HCT116 (cell line): ENCODE measurements at regions not wholly inside any gene's neighbourhood (a gene's known extent, or its start where the extent isn't known, plus 50 kb on each side); places are given as distances from the start of the nearest gene placed in this dataset.

Experiments
- ATAC-seq: fragments of 200-7000 bp; cut with Tn5 transposase; 2 replicates; pipeline ENCODE4 v1.9.1; 2020; ENCODE audit warnings: mild to moderate bottlenecking, moderate library complexity
- BruUV-seq: library from RNA; stranded (reverse); fragments of 400-500 nt; replicated peaks from 2 replicates; lab custom pipeline; 2021; lab: Mats Ljungman, UMichigan
- CTCF ChIA-PET: fragments of 300-600 bp; sonication (Branson Sonifier 250); formaldehyde crosslinking; loops from one replicate; lab custom pipeline; 2021; ENCODE audit warnings: antibody characterized with exemption; lab: Charles Lee
- POLR2A ChIA-PET: fragments of 300-600, 350-600 bp; sonication (Branson Sonifier 250); formaldehyde crosslinking; loops from one replicate; lab custom pipeline; 2021; ENCODE audit warnings: antibody characterized with exemption; lab: Charles Lee
- RAD21 ChIA-PET, 2 experiments: fragments of 300-600 bp; sonication (Branson Sonifier 250); formaldehyde crosslinking; loops; one replicate each; lab custom pipeline; 2023; ENCODE audit warnings: low total read pairs in 2 of 2; ENCODE audit not compliant: uncharacterized antibody in 2 of 2, unreplicated experiment in 2 of 2, low non-redundant PET in 1 of 2; lab: Charles Lee
- DNase-seq: peaks from one replicate; pipeline ENCODE4 v3.0.0-alpha.2; 2010; ENCODE audit warnings: low read depth, low spot score
- H2AFZ ChIP-seq: fragments of 200-600 bp; shearing (Covaris generic), sonication (generic); 2 replicates; pipeline ENCODE4 v1.6.1; 2017; ENCODE audit warnings: low read depth, mixed run types, mixed read lengths, antibody characterized with exemption, low read length; ENCODE audit not compliant: poor library complexity, severe bottlenecking
- H3K27ac ChIP-seq: 2 replicates; pipeline ENCODE4 v1.5.1; 2012; ENCODE audit warnings: low read depth, low read length
- H3K27me3 ChIP-seq: fragments of 200-600 bp; sonication (generic); 2 replicates; pipeline ENCODE4 v1.6.1; 2016; ENCODE audit warnings: mixed run types, low read length, mixed read lengths; ENCODE audit not compliant: insufficient read depth
- H3K36me3 ChIP-seq, 2 experiments: fragments of 200-500 bp in 1 of 2; fragments of 200-600 bp in 1 of 2; sonication (Bioruptor generic) in 1 of 2; sonication (generic) in 1 of 2; 2 replicates each; pipeline versions ENCODE4 v1.5.1 to v1.6.1; 2014 to 2016; ENCODE audit warnings: low read length in 2 of 2, inconsistent platforms in 1 of 2, mixed read lengths in 1 of 2, mixed run types in 1 of 2; ENCODE audit not compliant: insufficient read depth in 2 of 2, control insufficient read depth in 1 of 2
- H3K4me1 ChIP-seq, 2 experiments: fragments of 200-600 bp in 1 of 2; sonication (generic) in 1 of 2; 2 replicates each; pipeline versions ENCODE4 v1.5.1 to v1.6.1; 2012 to 2017; ENCODE audit warnings: low read length in 2 of 2, inconsistent platforms in 1 of 2, mild to moderate bottlenecking in 1 of 2, mixed read lengths in 1 of 2, mixed run types in 1 of 2, moderate library complexity in 1 of 2; ENCODE audit not compliant: insufficient read depth in 2 of 2, control insufficient read depth in 1 of 2
- H3K4me2 ChIP-seq: fragments of 200-600 bp; sonication (generic); 2 replicates; pipeline ENCODE4 v1.6.1; 2017; ENCODE audit warnings: mixed run types, low read length, mixed read lengths
- H3K4me3 ChIP-seq, 2 experiments: fragments of 200-600 bp in 1 of 2; sonication (generic) in 1 of 2; replicated peaks in 1 of 2; 2 replicates each; pipeline ENCODE4 v1.5.1; 2011 to 2016; ENCODE audit warnings: low read length in 2 of 2, control low read depth in 1 of 2, low read depth in 1 of 2, mild to moderate bottlenecking in 1 of 2, mixed read lengths in 1 of 2, mixed run types in 1 of 2
- H3K79me2 ChIP-seq: fragments of 200-600 bp; sonication (generic); 2 replicates; pipeline ENCODE4 v1.6.1; 2017; ENCODE audit warnings: mild to moderate bottlenecking, mixed run types, low read length, moderate library complexity, mixed read lengths; ENCODE audit not compliant: insufficient read depth
- H3K9ac ChIP-seq: fragments of 200-600 bp; sonication (generic); 2 replicates; pipeline ENCODE4 v1.6.1; 2016; ENCODE audit warnings: low read length, mixed read lengths
- H3K9me2 ChIP-seq: fragments of 200-600 bp; sonication (generic), shearing (Covaris generic); 2 replicates; pipeline ENCODE4 v1.6.1; 2017; ENCODE audit warnings: mixed run types, mild to moderate bottlenecking, moderate library complexity; ENCODE audit not compliant: insufficient read depth
- H3K9me3 ChIP-seq, 2 experiments: fragments of 200-500 bp in 1 of 2; fragments of 200-600 bp in 1 of 2; sonication (Bioruptor generic) in 1 of 2; sonication (generic) in 1 of 2; 2 replicates each; pipeline ENCODE4 v1.6.1; 2014 to 2017; ENCODE audit warnings: low read length in 2 of 2, mixed read lengths in 2 of 2, inconsistent platforms in 1 of 2, low read depth in 1 of 2, mild to moderate bottlenecking in 1 of 2, mixed run types in 1 of 2, moderate library complexity in 1 of 2; ENCODE audit not compliant: control insufficient read depth in 1 of 2, insufficient read depth in 1 of 2
- H4K20me1 ChIP-seq: fragments of 200-600 bp; sonication (generic), shearing (Covaris generic); 2 replicates; pipeline ENCODE4 v1.6.1; 2017; ENCODE audit warnings: mixed run types, mild to moderate bottlenecking, moderate library complexity; ENCODE audit not compliant: insufficient read depth
- CBX3 ChIP-seq: IDR thresholded peaks from 2 replicates; pipeline ENCODE4 v1.6.1; 2012; ENCODE audit warnings: low read depth
- CEBPB ChIP-seq: IDR thresholded peaks from 2 replicates; pipeline ENCODE4 v1.6.1; 2012; ENCODE audit warnings: low read depth
- EGR1 ChIP-seq: IDR thresholded peaks from 2 replicates; pipeline ENCODE4 v1.6.1; 2012; ENCODE audit warnings: low read depth
- ELF1 ChIP-seq: IDR thresholded peaks from 2 replicates; pipeline ENCODE4 v1.6.1; 2012; ENCODE audit warnings: low read depth, borderline replicate concordance
- EZH2phosphoT487 ChIP-seq: fragments of 200-600 bp; IDR thresholded peaks from 2 replicates; pipeline ENCODE4 v1.6.1; 2018; ENCODE audit warnings: antibody characterized with exemption, borderline replicate concordance
- POLR2A ChIP-seq: IDR thresholded peaks from 2 replicates; pipeline ENCODE4 v1.7.0; 2011; ENCODE audit warnings: borderline replicate concordance; ENCODE audit not compliant: insufficient read depth, insufficient read length; ENCODE audit errors: extremely low read depth
- POLR2AphosphoS5 ChIP-seq: IDR thresholded peaks from 2 replicates; pipeline ENCODE4 v1.6.1; 2011; ENCODE audit warnings: mild to moderate bottlenecking, low read depth, low read length, moderate library complexity
- RAD21 ChIP-seq: IDR thresholded peaks from 2 replicates; pipeline ENCODE4 v1.6.1; 2012; ENCODE audit warnings: low read depth, mild to moderate bottlenecking
- SIN3A ChIP-seq: IDR thresholded peaks from 2 replicates; pipeline ENCODE4 v1.6.1; 2012; ENCODE audit warnings: low read depth
- SP1 ChIP-seq: IDR thresholded peaks from 2 replicates; pipeline ENCODE4 v1.6.1; 2012; ENCODE audit warnings: low read depth
- SRF ChIP-seq: IDR thresholded peaks from 2 replicates; pipeline ENCODE4 v1.6.1; 2012; ENCODE audit warnings: low read depth
- YY1 ChIP-seq: IDR thresholded peaks from 2 replicates; pipeline ENCODE4 v1.6.1; 2011; ENCODE audit warnings: low read length, low read depth, moderate library complexity, mild to moderate bottlenecking; ENCODE audit not compliant: insufficient replicate concordance; ENCODE audit errors: extremely low read depth
- ZFX ChIP-seq: fragments of 450-650 bp; IDR thresholded peaks from 2 replicates; pipeline ENCODE4 v1.6.1; 2017
- intact Hi-C: fragments of 100-400 bp; cut with micrococcal nuclease; formaldehyde crosslinking; loops from 2 replicates; pipeline ENCODE4 v1.10.0; 2022
- TF ChIP-seq, protein P1 (sequence below): IDR thresholded peaks from 2 replicates; pipeline ENCODE4 v1.6.1; 2011; ENCODE audit warnings: mild to moderate bottlenecking, low read length, moderate library complexity; ENCODE audit not compliant: insufficient replicate concordance; ENCODE audit errors: extremely low read depth
- TF ChIP-seq, protein P2 (sequence below): IDR thresholded peaks from 2 replicates; pipeline ENCODE4 v1.6.1; 2012
- TF ChIP-seq, protein P3 (sequence below): IDR thresholded peaks from 2 replicates; pipeline ENCODE4 v1.6.1; 2012

DNA sequence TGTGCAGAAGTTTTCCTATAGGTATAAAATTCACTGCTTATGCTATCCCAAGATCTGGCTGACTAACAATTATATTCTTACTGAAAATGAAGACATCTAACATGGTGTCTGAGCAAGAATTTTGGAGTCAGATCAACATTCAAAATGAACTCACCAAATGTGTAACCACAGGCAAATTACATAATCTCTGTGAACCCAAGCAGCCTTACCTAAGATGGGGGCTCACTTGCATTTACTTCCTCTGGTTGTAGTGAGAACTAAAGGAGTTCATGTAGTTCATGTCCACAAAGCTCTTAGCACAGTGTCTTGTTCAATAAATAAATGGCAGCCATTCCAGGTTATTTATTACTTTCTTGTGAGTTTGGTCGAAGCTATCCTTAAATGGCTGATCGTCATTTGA is 163.9 kb upstream of the LCORL start:
- ChIA-PET CTCF (no interaction called here), RAD21 (no interaction called here), POLR2A (no interaction called here)
- TF ChIP-seq, protein P1, sequence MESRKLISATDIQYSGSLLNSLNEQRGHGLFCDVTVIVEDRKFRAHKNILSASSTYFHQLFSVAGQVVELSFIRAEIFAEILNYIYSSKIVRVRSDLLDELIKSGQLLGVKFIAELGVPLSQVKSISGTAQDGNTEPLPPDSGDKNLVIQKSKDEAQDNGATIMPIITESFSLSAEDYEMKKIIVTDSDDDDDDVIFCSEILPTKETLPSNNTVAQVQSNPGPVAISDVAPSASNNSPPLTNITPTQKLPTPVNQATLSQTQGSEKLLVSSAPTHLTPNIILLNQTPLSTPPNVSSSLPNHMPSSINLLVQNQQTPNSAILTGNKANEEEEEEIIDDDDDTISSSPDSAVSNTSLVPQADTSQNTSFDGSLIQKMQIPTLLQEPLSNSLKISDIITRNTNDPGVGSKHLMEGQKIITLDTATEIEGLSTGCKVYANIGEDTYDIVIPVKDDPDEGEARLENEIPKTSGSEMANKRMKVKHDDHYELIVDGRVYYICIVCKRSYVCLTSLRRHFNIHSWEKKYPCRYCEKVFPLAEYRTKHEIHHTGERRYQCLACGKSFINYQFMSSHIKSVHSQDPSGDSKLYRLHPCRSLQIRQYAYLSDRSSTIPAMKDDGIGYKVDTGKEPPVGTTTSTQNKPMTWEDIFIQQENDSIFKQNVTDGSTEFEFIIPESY: no peak
- TF ChIP-seq SP1 (no peak), ZFX (no peak), POLR2AphosphoS5 (no peak), SIN3A (no peak), CEBPB (no peak), EGR1 (no peak), ELF1 (no peak)
- TF ChIP-seq, protein P2, sequence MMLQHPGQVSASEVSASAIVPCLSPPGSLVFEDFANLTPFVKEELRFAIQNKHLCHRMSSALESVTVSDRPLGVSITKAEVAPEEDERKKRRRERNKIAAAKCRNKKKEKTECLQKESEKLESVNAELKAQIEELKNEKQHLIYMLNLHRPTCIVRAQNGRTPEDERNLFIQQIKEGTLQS: no peak
- no TSS peak for BruUV-seq
- DNase-seq (no peak), ATAC-seq (no peak)
- intact Hi-C loops: no loop called here
- Histone ChIP-seq H3K9me3 (no peaks in the 10 kb centered on the region), H3K9ac (no peak overlapping the region), H4K20me1 (no peaks in the 10 kb centered on the region), H3K9me2 (no peaks in the 10 kb centered on the region), H3K4me2 (no peak overlapping the region), H3K4me3 (no peak overlapping the region), H2AFZ (no peak overlapping the region), H3K79me2 (no peaks in the 10 kb centered on the region), H3K36me3 (no peaks in the 10 kb centered on the region), H3K4me1 (no peaks in the 10 kb centered on the region), H3K27me3 (peaks cover 32% of the 10 kb centered on the region), H3K27ac (no peak overlapping the region)

- H3K4me3 ChIP-seq: no peak overlapping the region
- H4K20me1 ChIP-seq: no peaks in the 10 kb centered on the region
- H3K9me3 ChIP-seq: no peaks in the 10 kb centered on the region
- no peak overlapping the region for H3K27ac ChIP-seq
- ATAC-seq: no peak
- RAD21 ChIA-PET: no interaction called here
- no peak overlapping the region for H3K4me2 ChIP-seq
- no peaks in the 10 kb centered on the region for H3K9me2 ChIP-seq
- intact Hi-C loops: no loop called here
- H3K4me1 ChIP-seq: no peaks in the 10 kb centered on the region
- H3K79me2 ChIP-seq: no peaks in the 10 kb centered on the region
- no peak for DNase-seq
- H3K9ac ChIP-seq: no peak overlapping the region
- peaks cover 8% of the 10 kb centered on the region; the same call in 1 of the 2 replicates for H3K27me3 ChIP-seq
- no peak overlapping the region for H2AFZ ChIP-seq
- POLR2A ChIA-PET: no interaction called here
- CTCF ChIA-PET: no interaction called here
- no peaks in the 10 kb centered on the region for H3K36me3 ChIP-seq
- BruUV-seq: no TSS peak
- TF ChIP-seq YY1 (no peak), RAD21 (no peak), CEBPB (no peak), POLR2A (no peak), EGR1 (no peak), EZH2phosphoT487 (no peak), SRF (no peak), CBX3 (no peak), ELF1 (no peak), SIN3A (no peak)
- TF ChIP-seq, protein P1: no peak
- TF ChIP-seq, protein P3, sequence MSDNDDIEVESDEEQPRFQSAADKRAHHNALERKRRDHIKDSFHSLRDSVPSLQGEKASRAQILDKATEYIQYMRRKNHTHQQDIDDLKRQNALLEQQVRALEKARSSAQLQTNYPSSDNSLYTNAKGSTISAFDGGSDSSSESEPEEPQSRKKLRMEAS: no peak
Observed at GRCh38 chr4:18180892-18181291, 159.3 kb upstream of the LCORL start.
